ENCODE measurements at regions not wholly inside any gene's neighbourhood (a gene's known extent, or its start where the extent isn't known, plus 50 kb on each side); places are given as distances from the start of the nearest gene placed in this dataset.
"Not testable (repeated sequence)": the region's sequence is repeated elsewhere in the genome, so short reads cannot be mapped to it uniquely, and the experiment has no call there.

DNA sequence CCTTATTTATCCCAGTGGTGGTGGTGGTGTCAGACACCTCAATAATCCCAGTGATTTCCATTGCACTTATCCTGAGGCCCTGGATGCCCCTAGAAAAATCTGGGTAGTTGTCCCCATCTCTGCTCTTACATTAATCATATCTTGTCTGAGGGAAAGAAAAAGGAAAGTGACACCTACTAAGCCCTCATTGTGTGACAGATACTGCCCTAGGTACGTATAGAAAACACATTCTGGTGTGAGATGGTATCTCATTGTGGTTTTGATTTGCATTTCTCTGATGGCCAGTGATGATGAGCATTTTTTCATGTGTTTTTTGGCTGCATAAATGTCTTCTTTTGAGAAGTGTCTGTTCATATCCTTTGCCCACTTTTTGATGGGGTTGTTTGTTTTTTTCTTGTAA lies 162.6 kb upstream of the JADE1 start:
- H3K27me3 Mint-ChIP-seq, H3K27ac Mint-ChIP-seq, CTCF ChIA-PET, H3K4me1 Mint-ChIP-seq, H3K9me3 Mint-ChIP-seq, DNase-seq, H3K36me3 Mint-ChIP-seq, H3K4me3 Mint-ChIP-seq: not testable (repeated sequence)

DNA sequence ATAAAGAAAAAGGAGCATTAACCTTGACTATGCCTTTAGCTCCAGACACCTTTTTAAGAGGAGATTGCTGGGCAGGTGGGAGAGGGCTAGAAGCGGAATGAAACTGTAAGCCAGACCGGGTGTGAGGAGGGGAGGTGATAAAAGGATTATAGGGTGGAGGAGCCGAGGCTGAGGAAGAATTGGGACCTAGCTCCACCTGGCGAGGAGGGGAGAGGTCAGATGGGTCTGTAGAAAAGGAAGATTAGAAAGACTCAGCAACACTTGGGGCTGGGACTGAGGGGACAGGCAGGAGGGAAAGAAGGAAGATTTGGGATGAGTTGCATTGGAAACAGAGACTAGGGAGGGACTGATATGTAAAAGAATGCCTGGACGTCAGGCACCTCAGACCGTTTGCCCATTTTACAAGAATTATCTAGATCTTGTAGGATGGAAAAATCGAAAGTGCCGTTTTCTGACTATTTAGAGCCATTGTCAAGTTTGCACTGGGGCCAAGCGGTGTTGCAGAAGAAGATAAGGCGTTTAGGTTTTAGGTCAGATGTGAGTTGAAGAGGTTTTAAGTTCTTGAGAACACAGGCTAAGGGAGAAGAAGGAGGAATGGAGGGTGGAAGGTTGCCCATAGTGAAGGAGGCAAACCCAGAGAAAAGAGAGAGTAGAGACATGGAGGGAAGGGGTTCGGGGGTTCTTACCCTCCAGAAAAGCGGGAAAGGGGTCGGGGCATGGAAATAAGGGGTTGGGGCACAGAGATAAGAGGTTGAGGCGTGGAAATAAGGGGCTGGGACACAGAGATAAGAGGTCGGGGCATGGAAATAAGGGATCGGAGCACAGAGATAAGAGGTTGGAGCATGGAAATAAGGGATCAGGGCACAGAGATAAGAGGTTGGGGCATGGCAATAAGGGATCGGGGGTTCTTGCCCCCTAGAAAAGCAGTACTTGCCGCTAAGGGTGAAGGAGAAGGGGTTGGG lies 164.5 kb upstream of the JADE1 start:
- H3K36me3 Mint-ChIP-seq, H3K4me1 Mint-ChIP-seq, H3K4me3 Mint-ChIP-seq, H3K27ac Mint-ChIP-seq, DNase-seq, CTCF ChIA-PET, H3K9me3 Mint-ChIP-seq, H3K27me3 Mint-ChIP-seq: not testable (repeated sequence)

DNA sequence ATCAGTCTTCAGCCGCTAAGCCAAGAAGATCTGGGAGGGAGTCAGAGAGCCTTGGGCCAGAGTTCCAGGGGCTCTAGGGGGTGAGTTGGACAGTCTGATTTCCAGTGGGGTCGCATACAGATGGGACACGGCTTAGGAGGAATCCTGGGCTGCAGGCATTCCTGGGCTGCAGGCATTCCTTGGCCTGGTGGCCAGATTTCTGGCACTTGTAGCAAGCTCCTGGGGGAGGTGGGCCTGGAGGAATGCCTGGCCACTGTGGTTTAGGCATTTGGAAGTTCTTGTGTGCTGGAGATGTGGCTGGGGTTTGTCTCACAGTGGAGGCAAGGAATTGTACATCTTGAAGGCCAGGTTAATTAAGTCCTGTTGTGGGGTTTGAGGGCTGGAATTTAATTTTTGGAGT lies 165.4 kb upstream of the JADE1 start:
- H3K27me3 Mint-ChIP-seq, H3K9me3 Mint-ChIP-seq, H3K27ac Mint-ChIP-seq, H3K4me3 Mint-ChIP-seq, H3K4me1 Mint-ChIP-seq, H3K36me3 Mint-ChIP-seq, CTCF ChIA-PET, DNase-seq: not testable (repeated sequence)

DNA sequence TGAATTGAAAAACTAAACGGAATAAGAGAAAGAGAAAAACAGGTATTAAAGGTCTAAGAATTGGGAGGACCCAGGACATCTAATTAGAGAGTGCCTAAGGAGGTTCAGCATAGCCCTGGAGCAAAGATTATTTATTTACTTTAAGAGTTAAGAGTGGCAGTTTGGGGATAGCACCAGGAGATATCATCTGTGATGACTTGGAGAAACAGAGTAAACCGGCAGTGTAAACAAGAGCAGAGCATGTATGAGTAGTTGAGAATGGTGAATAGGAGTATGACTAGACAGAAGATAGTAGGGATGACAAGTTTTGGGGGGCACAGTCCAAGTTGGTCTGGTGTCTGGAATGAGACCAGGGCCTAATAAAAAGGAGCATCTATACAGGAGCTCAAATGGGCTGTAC lies 167.9 kb upstream of the JADE1 start:
- H3K9me3 Mint-ChIP-seq, H3K4me3 Mint-ChIP-seq, H3K36me3 Mint-ChIP-seq, H3K4me1 Mint-ChIP-seq, H3K27me3 Mint-ChIP-seq, H3K27ac Mint-ChIP-seq, CTCF ChIA-PET, DNase-seq: not testable (repeated sequence)

DNA sequence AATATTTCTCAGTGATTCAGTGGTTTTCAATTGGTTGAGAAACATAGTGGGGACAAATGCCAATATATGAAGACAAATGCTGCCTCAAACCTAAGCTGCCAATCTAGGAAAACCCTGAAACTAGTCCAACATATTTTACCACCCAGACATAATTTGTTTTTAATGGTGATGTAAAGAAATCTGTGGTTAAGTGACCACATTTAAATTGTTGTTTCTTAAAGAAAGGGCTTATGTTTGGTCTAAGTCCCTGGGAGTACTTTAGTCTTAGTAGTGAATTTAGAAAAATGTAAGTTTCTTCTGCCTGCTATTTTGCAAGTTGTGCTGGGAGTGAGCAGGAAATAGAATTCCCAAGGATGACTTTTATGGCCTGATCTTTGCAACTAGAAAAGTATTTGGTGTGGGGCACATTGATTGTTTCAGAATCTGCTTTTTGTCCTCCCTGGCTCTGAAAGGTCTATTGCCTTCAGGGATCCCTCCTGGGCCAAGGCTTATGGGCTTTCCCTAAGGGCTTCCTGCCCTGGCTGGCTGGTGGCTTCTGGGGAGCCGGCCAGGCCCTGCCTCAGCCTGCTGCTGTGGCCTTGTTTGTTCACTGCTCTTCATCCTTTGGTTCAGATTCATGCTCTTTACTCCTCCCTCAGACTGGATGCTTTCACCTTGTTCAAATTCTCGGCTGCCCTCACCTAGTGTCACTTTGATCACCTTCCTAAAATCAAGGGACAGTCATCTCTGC lies 169.8 kb upstream of the JADE1 start:
- Mint-ChIP-seq H3K4me1 (no peaks in the 10 kb centered on the region), H3K9me3 (no peaks in the 10 kb centered on the region)
- CTCF ChIA-PET: no interaction called here

DNA sequence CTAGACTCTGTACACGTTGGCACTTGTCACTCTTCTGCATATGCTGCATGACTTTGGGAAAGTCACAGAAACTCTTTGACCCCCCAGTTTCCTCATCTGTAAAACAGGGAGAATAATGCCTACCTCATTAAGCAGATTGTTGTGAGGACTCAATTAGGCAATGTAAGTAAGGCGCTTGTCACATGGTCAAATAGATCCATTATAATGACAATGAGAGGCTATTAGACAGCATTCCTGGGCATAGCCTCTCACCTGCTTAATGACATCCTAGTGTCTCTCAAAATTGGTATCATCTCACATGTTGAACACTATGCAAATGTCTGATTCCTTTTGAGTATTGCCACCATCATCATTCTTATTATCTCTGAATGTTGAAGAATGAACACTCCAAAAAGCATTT lies 172.6 kb upstream of the JADE1 start:
- Mint-ChIP-seq H3K4me3 (no peak overlapping the region), H3K36me3 (no peaks in the 10 kb centered on the region), H3K4me1 (no peaks in the 10 kb centered on the region), H3K27me3 (no peaks in the 10 kb centered on the region), H3K27ac (no peak overlapping the region), H3K9me3 (no peaks in the 10 kb centered on the region)
- CTCF ChIA-PET: no interaction called here
- DNase-seq: no peak

More for the DNA sequence above, 169.8 kb upstream of the JADE1 start:
- H3K4me3 Mint-ChIP-seq: no peak overlapping the region
- no peaks in the 10 kb centered on the region for H3K27me3 Mint-ChIP-seq
- no peaks in the 10 kb centered on the region for H3K36me3 Mint-ChIP-seq
- DNase-seq: no peak
- H3K27ac Mint-ChIP-seq: no peak overlapping the region

DNA sequence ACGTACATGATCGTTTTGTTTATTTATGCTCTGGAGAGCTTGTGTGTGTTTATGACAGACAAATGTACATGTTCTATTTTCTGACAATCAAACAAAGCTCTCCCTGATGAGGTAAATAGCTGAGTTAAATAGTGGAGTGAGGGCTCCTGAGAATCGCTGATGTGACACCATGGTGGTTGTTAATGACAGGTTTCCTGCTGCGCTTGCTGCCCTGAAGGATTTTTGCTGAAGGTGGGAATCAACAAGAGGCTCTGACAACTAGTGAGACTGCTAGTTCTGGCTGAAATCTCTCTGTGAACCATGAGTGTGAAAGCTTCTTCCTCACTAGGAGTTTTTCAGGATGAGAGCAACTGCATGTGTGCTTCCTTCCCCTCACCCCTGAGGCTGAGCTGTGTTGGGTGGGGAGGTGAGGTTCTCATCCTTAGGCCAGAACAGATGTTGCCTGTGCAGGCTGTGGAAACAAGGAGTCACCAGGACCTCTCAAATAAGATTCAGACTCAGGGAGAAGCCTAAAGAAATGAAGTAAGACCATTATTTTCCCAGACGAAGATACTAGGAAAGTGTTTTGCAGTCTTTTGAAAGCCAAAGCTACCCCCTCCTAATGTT lies 173.4 kb upstream of the JADE1 start:
- CTCF ChIA-PET: no interaction called here
- no peak overlapping the region for H3K27ac Mint-ChIP-seq
- no peak overlapping the region for H3K4me3 Mint-ChIP-seq

DNA sequence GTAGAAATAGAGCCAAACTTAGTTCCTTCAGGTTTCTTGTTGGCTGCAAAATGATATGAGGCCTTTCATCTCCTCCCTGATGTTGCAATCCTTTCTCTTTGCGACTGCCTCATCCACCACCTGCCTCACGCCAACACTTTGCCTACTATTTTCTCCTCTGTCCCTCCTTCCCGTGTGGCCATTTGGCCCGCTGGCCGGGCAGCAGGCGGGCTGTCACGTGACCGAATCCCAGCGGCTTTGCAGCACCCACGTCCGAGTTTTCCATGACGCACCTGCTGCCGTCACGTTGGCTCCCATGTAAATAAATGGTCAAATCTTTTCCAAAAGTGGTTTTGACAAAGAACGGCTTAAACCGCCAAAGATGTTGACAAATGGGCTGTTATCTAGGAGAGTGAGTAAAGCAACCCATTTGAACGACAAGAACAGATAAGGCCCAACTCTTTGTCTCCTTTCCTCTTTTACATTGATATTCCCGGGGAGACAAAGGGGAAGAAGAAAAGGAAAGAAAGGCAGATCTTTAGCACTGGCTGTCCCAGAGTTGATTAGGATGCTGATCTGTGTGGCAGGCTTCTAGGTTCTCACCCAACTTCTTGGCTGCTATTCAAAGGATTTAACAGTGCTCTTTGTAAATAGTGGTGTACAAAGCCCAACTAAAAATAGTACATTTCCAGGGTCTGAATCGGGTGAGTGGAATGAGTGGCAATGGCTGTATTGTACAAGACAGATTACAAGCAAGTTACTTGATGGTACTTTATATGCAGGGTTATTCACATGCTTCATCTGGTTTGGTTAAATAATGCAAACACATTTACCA lies 174.2 kb upstream of the JADE1 start:
- H3K9me3 Mint-ChIP-seq: no peaks in the 10 kb centered on the region
- H3K27me3 Mint-ChIP-seq: no peaks in the 10 kb centered on the region
- H3K36me3 Mint-ChIP-seq: no peaks in the 10 kb centered on the region
- H3K27ac Mint-ChIP-seq: no peak overlapping the region
- no peaks in the 10 kb centered on the region for H3K4me1 Mint-ChIP-seq
- H3K4me3 Mint-ChIP-seq: no peak overlapping the region
- DNase-seq: no peak
- CTCF ChIA-PET: no interaction called here

More for the DNA sequence above, 173.4 kb upstream of the JADE1 start:
- Mint-ChIP-seq H3K9me3 (no peaks in the 10 kb centered on the region), H3K36me3 (no peaks in the 10 kb centered on the region), H3K4me1 (no peaks in the 10 kb centered on the region), H3K27me3 (no peaks in the 10 kb centered on the region)
- DNase-seq: no peak

DNA sequence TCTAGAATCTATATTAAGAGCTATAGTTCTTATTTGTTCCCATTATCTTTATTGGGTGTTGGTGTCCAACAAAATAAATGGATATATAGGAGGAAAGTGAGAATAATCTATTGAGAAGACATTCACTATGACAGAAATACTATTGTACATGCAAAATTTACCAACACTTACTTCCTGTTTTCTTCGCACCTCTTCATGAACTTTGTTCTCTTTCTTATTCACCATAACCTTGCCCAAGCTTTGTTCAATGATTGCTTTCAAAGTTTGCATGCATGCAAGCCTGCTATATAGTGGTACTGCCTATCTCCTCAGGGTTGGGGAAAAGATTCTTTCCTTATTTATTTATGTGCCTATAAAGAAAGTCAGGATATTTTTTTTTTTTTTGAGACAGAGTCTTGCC lies 176.4 kb upstream of the JADE1 start:
- H3K27me3 Mint-ChIP-seq: no peaks in the 10 kb centered on the region
- DNase-seq: no peak
- CTCF ChIA-PET: no interaction called here

DNA sequence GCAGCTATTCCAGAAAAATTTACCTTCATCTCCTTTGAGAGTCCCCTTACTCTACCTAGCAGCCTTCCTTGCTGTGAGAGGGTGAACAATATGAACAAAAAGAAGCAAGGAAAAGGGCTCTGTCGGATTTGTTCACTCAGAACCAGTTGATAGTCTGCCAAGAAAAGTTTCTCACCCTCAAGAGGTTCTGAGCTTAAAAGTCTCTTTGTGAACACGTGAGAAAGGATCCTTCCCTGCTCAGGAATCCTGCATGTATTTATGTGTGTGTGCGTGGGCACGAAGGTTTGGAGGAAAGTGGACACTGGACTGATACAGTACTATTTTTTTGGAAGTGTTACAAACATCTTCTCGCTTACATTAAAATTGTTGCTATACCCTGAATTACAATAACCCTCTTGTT lies 178.6 kb upstream of the JADE1 start:
- H3K4me3 Mint-ChIP-seq: no peak overlapping the region
- no peaks in the 10 kb centered on the region for H3K27me3 Mint-ChIP-seq
- no peak for DNase-seq
- no peaks in the 10 kb centered on the region for H3K9me3 Mint-ChIP-seq
- CTCF ChIA-PET: no interaction called here
- H3K27ac Mint-ChIP-seq: no peak overlapping the region
- no peaks in the 10 kb centered on the region for H3K36me3 Mint-ChIP-seq
- H3K4me1 Mint-ChIP-seq: no peaks in the 10 kb centered on the region

More for the DNA sequence above, 176.4 kb upstream of the JADE1 start:
- Mint-ChIP-seq H3K27ac (no peak overlapping the region), H3K4me1 (no peaks in the 10 kb centered on the region), H3K9me3 (no peaks in the 10 kb centered on the region), H3K36me3 (no peaks in the 10 kb centered on the region), H3K4me3 (no peak overlapping the region)

DNA sequence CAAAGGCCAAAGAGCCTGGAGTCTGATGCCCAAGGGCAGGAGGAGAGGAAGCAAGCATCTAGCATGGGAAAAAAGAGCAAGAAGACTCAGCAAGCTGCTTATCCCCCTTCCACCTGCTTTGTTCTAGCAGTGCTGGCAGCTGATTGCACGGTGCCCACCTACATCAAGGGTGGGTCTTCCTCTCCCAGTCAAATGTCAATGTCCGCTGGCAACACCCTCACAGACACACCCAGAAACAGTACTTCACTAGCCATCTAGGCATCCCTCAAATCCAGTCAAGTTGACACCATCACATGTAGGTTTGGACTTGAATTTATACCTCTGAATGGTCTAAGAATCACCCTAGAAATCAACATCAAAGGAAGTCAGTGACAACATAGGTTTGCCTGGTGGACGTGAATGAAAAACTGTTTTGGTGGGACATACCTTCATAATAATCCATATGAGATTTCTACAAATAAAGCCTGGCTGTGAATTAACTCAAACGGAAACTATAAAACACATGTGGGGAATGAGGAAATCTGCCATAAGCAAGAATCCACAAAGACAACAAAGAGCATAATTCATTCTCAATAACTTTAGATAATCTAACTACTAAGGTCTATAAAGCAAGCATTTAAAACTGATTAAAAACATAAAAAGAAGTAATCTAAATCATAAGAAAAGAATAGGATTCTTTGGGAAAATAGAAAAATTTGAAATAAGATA lies 185.8 kb upstream of the JADE1 start:
- no peaks in the 10 kb centered on the region for H3K4me1 Mint-ChIP-seq
- no peak overlapping the region for H3K4me3 Mint-ChIP-seq
- no peaks in the 10 kb centered on the region for H3K36me3 Mint-ChIP-seq
- H3K9me3 Mint-ChIP-seq: peaks cover 2% of the 10 kb centered on the region
- no peak overlapping the region for H3K27ac Mint-ChIP-seq
- CTCF ChIA-PET: no interaction called here
- DNase-seq: no peak
- no peaks in the 10 kb centered on the region for H3K27me3 Mint-ChIP-seq

DNA sequence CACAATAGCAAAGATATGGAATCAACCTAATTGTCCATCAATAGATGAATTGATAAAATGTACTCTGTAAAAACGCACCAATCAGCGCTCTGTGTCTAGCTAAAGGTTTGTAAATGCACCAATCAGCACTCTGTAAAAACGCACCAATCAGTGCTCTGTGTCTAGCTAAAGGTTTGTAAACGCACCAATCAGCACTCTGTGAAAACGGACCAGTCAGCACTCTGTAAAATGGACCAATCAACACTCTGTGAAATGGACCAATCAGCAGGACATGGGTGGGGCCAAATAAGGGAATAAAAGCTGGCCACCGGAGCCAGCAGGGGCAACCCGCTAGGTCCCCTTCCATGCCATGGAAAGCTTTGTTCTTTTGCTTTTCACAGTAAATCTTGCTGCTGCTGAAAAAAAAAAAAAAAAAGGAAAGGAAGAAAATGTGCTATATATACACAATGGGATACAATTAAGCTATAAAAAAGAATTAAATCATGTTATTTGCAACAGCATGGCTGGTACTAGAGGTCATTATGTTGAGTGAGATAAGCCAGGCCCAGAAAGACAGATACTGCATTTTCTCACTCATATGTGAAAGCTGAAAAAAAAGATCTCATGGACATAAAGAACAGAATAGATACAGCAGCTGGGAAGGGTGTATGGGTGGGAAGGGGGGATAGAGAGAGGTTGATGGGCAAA lies 189.1 kb upstream of the JADE1 start:
- DNase-seq, CTCF ChIA-PET, H3K27me3 Mint-ChIP-seq, H3K27ac Mint-ChIP-seq, H3K4me3 Mint-ChIP-seq, H3K9me3 Mint-ChIP-seq, H3K4me1 Mint-ChIP-seq, H3K36me3 Mint-ChIP-seq: not testable (repeated sequence)

DNA sequence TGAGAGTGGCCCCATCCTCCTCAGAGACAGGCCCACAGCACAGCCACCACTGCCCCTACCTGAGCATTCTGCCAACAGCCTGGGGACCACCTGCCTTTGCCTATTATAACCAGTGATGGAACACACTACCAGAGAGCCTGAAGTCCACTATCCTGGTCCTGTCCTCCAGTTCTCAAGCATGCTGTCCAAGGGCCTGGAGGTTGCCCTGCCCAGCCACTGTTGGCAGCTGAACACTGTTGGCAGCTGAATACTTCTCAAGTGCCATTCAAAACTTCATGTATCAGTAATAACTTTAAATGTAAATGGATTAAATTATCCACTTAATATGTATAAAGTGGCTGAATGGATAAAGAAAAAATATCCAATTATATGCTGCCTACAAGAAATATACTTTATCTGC lies 194.3 kb upstream of the JADE1 start:
- no peak for DNase-seq
- no peak overlapping the region for H3K4me3 Mint-ChIP-seq
- CTCF ChIA-PET: no interaction called here

More for the DNA sequence above, 194.3 kb upstream of the JADE1 start:
- Mint-ChIP-seq H3K27me3 (peaks cover 4% of the 10 kb centered on the region), H3K36me3 (no peaks in the 10 kb centered on the region), H3K4me1 (no peaks in the 10 kb centered on the region), H3K9me3 (no peaks in the 10 kb centered on the region), H3K27ac (no peak overlapping the region)
